Nephron progenitor cell (in vitro differentiated cells): ENCODE measurements at regions not wholly inside any gene's neighbourhood (a gene's known extent, or its start where the extent isn't known, plus 50 kb on each side); places are given as distances from the start of the nearest gene placed in this dataset.

Experiments used
- DNase-seq: peaks from one replicate; pipeline ENCODE4 v3.0.0; 2021
- H3K27ac Mint-ChIP-seq: 2 replicates; pipeline ENCODE4 v1.8.0; 2021; ENCODE audit warnings: mild to moderate bottlenecking, moderate library complexity, mixed read lengths
- H3K27me3 Mint-ChIP-seq: 2 replicates; pipeline ENCODE4 v1.8.0; 2021; ENCODE audit warnings: mild to moderate bottlenecking, low read depth, mixed read lengths; ENCODE audit not compliant: poor library complexity
- H3K36me3 Mint-ChIP-seq: 2 replicates; pipeline ENCODE4 v1.8.0; 2021; ENCODE audit warnings: low read depth, mixed read lengths
- H3K4me1 Mint-ChIP-seq: 2 replicates; pipeline ENCODE4 v1.8.0; 2021; ENCODE audit warnings: mixed read lengths
- H3K4me3 Mint-ChIP-seq: 2 replicates; pipeline ENCODE4 v1.8.0; 2021; ENCODE audit warnings: mild to moderate bottlenecking, moderate library complexity, mixed read lengths
- H3K9me3 Mint-ChIP-seq: 2 replicates; pipeline ENCODE4 v1.8.0; 2021; ENCODE audit warnings: mild to moderate bottlenecking, moderate library complexity, mixed read lengths
- TF ChIP-seq, protein P1 (sequence below): fragments of 200-600 bp; sonication (generic); IDR thresholded peaks from 2 replicates; pipeline ENCODE4 v1.5.0; 2021; ENCODE audit warnings: antibody characterized with exemption

DNA sequence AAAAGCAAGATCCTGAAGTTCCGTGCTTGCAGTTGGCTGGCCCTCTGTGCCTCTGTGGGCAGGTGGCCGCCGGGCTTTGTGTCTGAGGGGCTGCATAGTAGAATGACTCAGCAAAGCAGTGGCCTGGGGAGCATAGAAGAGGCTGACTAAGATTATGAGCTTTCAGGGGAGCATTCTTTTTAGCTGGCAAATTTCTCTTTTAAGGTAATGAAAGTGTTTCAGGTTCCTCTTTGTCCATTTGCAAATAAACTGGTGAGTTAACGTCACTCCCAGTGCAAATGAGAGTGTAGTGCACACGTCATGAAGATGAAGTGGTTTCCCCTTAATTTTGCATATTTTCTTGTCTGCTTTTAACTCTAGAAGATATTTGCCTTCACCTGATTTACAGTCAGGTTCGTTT is 98.6 kb downstream of the BCL2L11 start:
- no peak overlapping the region for H3K4me3 Mint-ChIP-seq
- H3K9me3 Mint-ChIP-seq: peaks cover 30% of the 10 kb centered on the region
- peaks cover 13% of the 10 kb centered on the region for H3K27me3 Mint-ChIP-seq
- peaks cover 7% of the 10 kb centered on the region for H3K4me1 Mint-ChIP-seq
- peak; percentile 20 for DNase-seq
- peaks cover 18% of the 10 kb centered on the region for H3K36me3 Mint-ChIP-seq
- no peak overlapping the region for H3K27ac Mint-ChIP-seq
- TF ChIP-seq, protein P1, sequence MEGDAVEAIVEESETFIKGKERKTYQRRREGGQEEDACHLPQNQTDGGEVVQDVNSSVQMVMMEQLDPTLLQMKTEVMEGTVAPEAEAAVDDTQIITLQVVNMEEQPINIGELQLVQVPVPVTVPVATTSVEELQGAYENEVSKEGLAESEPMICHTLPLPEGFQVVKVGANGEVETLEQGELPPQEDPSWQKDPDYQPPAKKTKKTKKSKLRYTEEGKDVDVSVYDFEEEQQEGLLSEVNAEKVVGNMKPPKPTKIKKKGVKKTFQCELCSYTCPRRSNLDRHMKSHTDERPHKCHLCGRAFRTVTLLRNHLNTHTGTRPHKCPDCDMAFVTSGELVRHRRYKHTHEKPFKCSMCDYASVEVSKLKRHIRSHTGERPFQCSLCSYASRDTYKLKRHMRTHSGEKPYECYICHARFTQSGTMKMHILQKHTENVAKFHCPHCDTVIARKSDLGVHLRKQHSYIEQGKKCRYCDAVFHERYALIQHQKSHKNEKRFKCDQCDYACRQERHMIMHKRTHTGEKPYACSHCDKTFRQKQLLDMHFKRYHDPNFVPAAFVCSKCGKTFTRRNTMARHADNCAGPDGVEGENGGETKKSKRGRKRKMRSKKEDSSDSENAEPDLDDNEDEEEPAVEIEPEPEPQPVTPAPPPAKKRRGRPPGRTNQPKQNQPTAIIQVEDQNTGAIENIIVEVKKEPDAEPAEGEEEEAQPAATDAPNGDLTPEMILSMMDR: no peak

DNA sequence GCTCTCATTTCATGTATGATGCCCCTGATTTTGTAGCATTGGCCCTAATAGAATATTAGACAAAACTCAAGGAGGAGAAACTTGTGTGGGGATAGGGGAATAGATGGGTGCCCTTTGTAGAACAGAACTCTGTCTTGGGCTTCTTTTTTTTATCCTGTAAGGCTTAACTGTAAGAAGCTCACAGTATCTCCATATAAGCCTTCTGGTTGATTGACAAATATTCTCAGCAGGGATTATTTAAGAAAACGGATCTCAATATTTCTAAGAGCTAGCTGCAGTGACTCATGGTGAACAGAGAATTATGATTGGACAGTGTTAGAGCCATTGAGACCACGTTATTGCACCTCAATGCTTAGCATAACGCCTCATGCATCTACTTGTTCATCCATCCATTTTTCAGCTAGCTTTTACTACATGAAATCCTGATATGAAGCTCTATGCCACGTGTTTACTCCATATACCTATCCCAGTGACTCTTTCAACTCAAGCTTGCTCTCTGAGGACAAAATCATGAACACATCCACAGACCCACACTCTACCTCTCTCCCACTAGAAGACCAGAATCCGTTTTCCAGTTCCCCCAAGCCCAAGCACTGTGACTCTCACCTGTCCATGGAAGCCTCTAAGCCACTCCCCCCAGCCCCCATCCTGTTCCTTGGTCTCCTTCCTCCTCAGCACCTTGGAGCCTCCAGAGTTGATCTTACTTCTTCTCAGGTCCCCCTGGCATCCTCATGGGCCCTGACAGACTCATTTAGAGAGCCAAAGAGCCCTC is 99.2 kb downstream of the BCL2L11 start:
- TF ChIP-seq, protein P1: no peak
- Mint-ChIP-seq H3K4me3 (no peak overlapping the region), H3K27me3 (peaks cover 15% of the 10 kb centered on the region), H3K36me3 (peaks cover 11% of the 10 kb centered on the region), H3K27ac (no peak overlapping the region), H3K4me1 (peaks cover 7% of the 10 kb centered on the region), H3K9me3 (peaks cover 27% of the 10 kb centered on the region)
- no peak for DNase-seq

DNA sequence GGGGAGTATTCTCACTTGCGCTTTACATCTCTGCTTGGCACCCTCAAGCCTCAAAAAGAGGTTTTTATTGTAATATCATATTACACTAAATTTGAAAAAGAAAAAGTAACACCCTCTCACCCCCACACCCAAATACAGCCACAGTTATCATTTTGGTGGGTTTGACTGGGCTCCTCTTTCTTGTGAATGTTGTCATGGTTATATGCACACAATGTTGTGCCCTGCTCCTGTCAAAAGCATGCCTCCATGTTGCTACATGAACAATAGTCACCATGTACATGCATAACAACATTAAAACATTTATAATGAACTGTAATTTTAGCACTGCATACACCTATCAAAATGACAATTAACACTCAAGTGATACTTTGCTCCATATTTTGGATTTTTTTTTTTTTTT is 100.2 kb downstream of the BCL2L11 start:
- TF ChIP-seq, protein P1: no peak
- H3K27me3 Mint-ChIP-seq: peaks cover 23% of the 10 kb centered on the region
- H3K27ac Mint-ChIP-seq: no peak overlapping the region
- H3K4me3 Mint-ChIP-seq: no peak overlapping the region
- H3K9me3 Mint-ChIP-seq: peaks cover 31% of the 10 kb centered on the region
- H3K4me1 Mint-ChIP-seq: peaks cover 15% of the 10 kb centered on the region
- peaks cover 8% of the 10 kb centered on the region for H3K36me3 Mint-ChIP-seq
- no peak for DNase-seq

DNA sequence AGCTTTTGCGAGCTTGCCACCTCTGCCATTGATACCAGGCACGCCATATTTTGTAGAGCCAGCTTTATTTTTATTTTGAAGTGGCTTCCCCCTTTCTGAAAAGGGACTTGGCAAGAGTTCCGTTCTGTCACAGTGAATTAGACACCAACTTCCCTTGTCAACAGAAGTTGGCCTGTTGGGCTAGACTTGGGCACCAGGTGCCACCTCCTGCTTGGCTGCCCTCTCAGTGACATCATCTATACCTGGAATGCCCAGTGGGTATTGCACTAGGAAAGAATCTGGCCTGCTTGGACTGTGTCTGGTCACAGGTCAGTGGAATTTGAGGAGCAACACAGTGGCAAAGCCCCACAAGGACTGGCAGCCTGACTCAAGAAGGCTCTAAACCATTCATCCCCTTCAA is 101.0 kb downstream of the BCL2L11 start:
- H3K4me1 Mint-ChIP-seq: peaks cover 18% of the 10 kb centered on the region
- no peak overlapping the region for H3K27ac Mint-ChIP-seq
- TF ChIP-seq, protein P1: no peak
- H3K36me3 Mint-ChIP-seq: peaks cover 8% of the 10 kb centered on the region
- peaks cover 29% of the 10 kb centered on the region for H3K9me3 Mint-ChIP-seq
- no peak for DNase-seq
- H3K27me3 Mint-ChIP-seq: peaks cover 23% of the 10 kb centered on the region
- no peak overlapping the region for H3K4me3 Mint-ChIP-seq

DNA sequence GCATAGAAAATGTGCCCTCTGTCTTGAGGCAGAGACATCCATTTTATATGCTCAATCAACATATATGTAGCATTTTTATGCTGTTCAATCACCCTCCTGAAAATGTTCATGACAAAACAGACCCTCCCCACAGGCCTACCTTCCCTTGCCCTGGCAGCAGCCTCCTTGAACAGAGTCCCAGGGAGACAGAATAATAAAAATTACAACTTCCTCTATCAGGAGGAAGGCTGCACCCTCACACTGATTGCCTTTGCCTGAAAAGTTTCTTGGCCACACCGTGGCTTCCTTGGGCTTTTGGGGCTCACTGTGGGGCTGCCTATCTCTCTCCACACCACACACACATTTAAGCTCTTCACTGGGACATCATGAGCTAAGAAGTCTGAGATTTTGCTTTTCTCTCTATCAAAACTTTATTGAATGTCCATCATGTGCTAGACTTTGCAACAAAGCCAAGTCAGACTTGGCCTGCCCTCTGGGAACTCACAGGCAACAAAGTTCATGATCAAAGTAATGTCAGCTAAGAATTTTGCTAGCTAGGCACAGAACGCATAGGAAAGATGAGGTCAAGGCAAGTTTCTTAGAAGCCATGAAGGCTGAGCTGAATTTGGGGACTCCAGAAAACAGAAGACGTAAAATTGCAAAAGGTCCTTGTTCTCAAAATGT is 101.6 kb downstream of the BCL2L11 start:
- Mint-ChIP-seq H3K27ac (no peak overlapping the region), H3K4me3 (no peak overlapping the region), H3K4me1 (peaks cover 18% of the 10 kb centered on the region), H3K36me3 (peaks cover 8% of the 10 kb centered on the region), H3K9me3 (peaks cover 27% of the 10 kb centered on the region), H3K27me3 (peaks cover 23% of the 10 kb centered on the region)
- DNase-seq: no peak
- TF ChIP-seq, protein P1: no peak
